Adrenal gland (tissue), 9 donors: ENCODE measurements at regions not wholly inside any gene's neighbourhood (a gene's known extent, or its start where the extent isn't known, plus 50 kb on each side); places are given as distances from the start of the nearest gene placed in this dataset.

Source experiments
- DNase-seq, 7 donors: peaks; one replicate each; pipeline ENCODE4 v3.0.0-alpha.2; 2019 to 2020
- H3K27ac ChIP-seq, 5 donors: fragments of 200-600 bp; sonication (generic) in 4 of 5; 1 replicate in 3 of 5; 2 replicates in 2 of 5; pipeline versions ENCODE4 v1.5.1 to v1.8.0; 2016 to 2020; ENCODE audit warnings: mild to moderate bottlenecking in 1 of 5
- H3K27me3 ChIP-seq: fragments of 200-600 bp; 2 replicates; pipeline ENCODE4 v1.8.0; 2021
- H3K36me3 ChIP-seq, 2 donors: fragments of 200-600 bp; replicated peaks in 1 of 2; 1 replicate in 1 of 2; 2 replicates in 1 of 2; pipeline versions ENCODE4 v1.5.1 to v1.8.0; 2018 to 2022
- H3K4me1 ChIP-seq, 2 donors: fragments of 200-600 bp; replicated peaks in 1 of 2; 1 replicate in 1 of 2; 2 replicates in 1 of 2; pipeline versions ENCODE4 v1.5.1 to v1.8.0; 2018 to 2021
- H3K4me3 ChIP-seq, 4 donors: fragments of 200-600 bp; sonication (generic) in 3 of 4; one replicate each; pipeline ENCODE4 v1.5.1; 2016 to 2018
- H3K9me3 ChIP-seq, 3 donors: fragments of 200-600 bp; sonication (generic) in 1 of 3; replicated peaks in 1 of 3; 1 replicate in 2 of 3; 2 replicates in 1 of 3; pipeline versions ENCODE4 v1.5.1 to v1.8.0; 2016 to 2021
- POLR2A ChIP-seq, 2 donors: fragments of 450-650 bp; IDR thresholded peaks; one replicate each; pipeline ENCODE4 v1.6.1; 2017; ENCODE audit warnings: antibody characterized with exemption in 2 of 2, mild to moderate bottlenecking in 2 of 2, moderate library complexity in 1 of 2
- WGBS, 4 donors: extraction: QIAGEN DNeasy Blood & Tissue Kit in 2 of 4; methylation state at CpG; one replicate each; pipeline versions ENCODE4 v1.1.5 to v1.1.7; 2013 to 2017; 5-methylcytosine and 5-hydroxymethylcytosine counted together
- intact Hi-C, 2 donors: fragments of 100-400 bp; cut with DNase I; formaldehyde crosslinking; loops; one replicate each; pipeline versions ENCODE4 v1.14.1 to v1.15.0; 2022 to 2023
- TF ChIP-seq, protein P1 (sequence below), 6 experiments: fragments of 450-650 bp in 4 of 6; fragments of 200-600 bp in 2 of 6; sonication (generic) in 1 of 6; IDR thresholded peaks; 1 replicate in 5 of 6; 2 replicates in 1 of 6; pipeline versions ENCODE4 v1.5.1 to v1.8.0; 2016 to 2021; ENCODE audit warnings: antibody characterized with exemption in 6 of 6, mild to moderate bottlenecking in 2 of 6, moderate library complexity in 1 of 6
- donor health status: healthy with polysubstance abuse.
- donor health status: Bipolar disorder and iron deficiency.
- donor health status: DM: yes; HTN: yes; CAD: no.
- donor health status: DM: no; HTN: no; CAD: no.
- donor health status: DM: no; HTN: no; CAD: no.

DNA sequence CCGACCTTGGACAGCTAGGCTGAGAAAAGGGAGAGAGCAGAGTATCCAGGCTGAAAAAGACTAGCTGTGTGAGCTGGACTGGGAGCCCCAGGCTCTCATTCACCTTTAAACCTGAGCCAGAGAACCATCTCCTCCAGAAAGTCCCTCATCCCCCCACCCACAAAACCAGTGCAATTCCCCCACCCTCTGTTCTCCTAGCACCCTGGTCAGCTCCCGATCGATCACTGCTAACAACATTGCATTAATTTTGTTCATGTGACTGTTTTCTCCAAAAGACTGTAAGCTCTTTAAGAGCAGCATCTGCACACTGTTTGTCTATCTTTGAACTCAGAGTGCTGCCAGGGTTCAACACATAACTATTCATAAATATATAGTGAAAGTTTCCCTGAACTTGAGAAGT lies 67.1 kb upstream of the NFASC start:
- no peak for TF ChIP-seq POLR2A (IDR thresholded peaks at IDR 0.05)
- TF ChIP-seq, protein P1, sequence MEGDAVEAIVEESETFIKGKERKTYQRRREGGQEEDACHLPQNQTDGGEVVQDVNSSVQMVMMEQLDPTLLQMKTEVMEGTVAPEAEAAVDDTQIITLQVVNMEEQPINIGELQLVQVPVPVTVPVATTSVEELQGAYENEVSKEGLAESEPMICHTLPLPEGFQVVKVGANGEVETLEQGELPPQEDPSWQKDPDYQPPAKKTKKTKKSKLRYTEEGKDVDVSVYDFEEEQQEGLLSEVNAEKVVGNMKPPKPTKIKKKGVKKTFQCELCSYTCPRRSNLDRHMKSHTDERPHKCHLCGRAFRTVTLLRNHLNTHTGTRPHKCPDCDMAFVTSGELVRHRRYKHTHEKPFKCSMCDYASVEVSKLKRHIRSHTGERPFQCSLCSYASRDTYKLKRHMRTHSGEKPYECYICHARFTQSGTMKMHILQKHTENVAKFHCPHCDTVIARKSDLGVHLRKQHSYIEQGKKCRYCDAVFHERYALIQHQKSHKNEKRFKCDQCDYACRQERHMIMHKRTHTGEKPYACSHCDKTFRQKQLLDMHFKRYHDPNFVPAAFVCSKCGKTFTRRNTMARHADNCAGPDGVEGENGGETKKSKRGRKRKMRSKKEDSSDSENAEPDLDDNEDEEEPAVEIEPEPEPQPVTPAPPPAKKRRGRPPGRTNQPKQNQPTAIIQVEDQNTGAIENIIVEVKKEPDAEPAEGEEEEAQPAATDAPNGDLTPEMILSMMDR (IDR thresholded peaks at IDR 0.05), result no peak
- no peak for DNase-seq
- no peaks in the 10 kb centered on the region for H3K27me3 ChIP-seq
- H3K4me1 ChIP-seq, result peaks cover 0 to 4% of the 10 kb centered on the region in 2 donors
- no peaks in the 10 kb centered on the region for H3K36me3 ChIP-seq
- H3K9me3 ChIP-seq, result no peaks in the 10 kb centered on the region
- no peak overlapping the region for H3K27ac ChIP-seq
- WGBS, 4 donors, result 61 to 83% (median 78%) methylated on average over 3 of the region's 3 CpGs
- intact Hi-C loops, result loop anchor here in 1 of 2 donors (10.0 kb wide), 1 partner anchor 239 kb away; no protein-coding TSS in a partner anchor
- no peak overlapping the region for H3K4me3 ChIP-seq

DNA sequence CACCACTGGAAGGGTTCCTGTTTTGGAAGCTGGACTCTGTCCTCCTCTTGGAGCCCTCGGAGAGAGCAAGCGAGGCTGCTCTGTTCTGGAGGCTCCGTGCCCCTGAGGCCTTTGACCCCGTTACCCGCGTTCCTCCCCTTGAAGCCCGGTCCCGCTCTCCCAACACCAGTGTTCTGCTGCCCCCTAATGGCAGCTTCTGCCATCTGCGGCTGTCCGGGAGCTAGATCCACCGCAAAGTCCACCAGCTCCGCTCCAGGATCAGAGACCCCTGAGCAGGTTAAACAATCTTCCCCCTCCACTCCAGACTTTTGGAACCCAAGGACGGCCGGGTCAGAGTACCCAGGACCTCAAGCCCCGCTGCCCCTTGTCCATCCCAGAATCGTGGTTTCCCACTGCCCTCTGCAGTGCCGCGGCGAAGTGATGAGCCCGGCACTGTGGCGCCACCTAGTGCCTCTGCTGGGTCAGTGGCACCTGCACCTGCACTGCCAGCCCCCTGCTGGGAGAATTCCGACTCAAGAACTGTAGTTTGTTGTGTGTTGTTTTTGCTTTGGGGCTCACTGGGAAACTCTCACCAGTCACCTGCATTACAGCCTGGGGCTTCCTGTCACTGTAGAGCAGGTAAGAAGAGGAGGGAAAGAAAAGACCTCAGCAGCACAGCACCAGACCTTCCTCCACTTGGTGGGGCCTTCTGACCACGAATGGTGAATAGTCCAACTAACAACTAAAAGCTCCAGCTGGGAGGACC lies 63.5 kb upstream of the NFASC start:
- intact Hi-C loops, result loop anchor here in 1 of 2 donors (10.0 kb wide), 1 partner anchor 242 kb away; no protein-coding TSS in a partner anchor
- Histone ChIP-seq H3K36me3 (no peaks in the 10 kb centered on the region), H3K9me3 (no peaks in the 10 kb centered on the region), H3K27ac (no peak overlapping the region), H3K4me1 (peaks cover 0 to 4% of the 10 kb centered on the region in 2 donors), H3K27me3 (no peaks in the 10 kb centered on the region), H3K4me3 (peak overlapping the region in 1 of 4 donors; percentile 54)
- DNase-seq, result peak; percentile 82 to 90 (median 83)
- 2 to 5% (median 3%) methylated on average over 13 to 23 of the region's 23 CpGs for whole genome bisulfite sequencing, 4 donors
- TF ChIP-seq POLR2A (IDR thresholded peaks at IDR 0.05), result no peak
- TF ChIP-seq, protein P1 (IDR thresholded peaks at IDR 0.05), result peak; percentile 91 to 99 (median 96)

DNA sequence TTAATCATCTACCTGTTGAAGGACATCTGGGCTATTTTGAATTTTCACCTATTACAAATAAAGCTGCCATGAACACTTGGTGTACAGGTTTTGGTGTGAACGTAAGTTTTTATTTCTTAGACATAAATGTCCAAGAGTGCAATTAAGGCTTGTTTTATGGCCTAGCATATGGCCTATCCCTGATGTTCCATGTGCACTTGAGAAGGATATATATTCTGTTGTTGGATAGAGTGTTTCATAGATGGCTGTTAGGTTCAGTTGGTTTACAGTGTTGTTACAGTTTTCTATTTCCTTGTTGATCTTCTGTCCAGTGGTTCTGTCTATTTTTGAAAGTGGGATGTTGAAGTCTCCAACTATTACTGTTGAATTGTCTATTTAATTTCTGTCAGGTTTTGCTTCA lies 61.2 kb upstream of the NFASC start:
- peaks cover 0 to 9% of the 10 kb centered on the region in 2 donors for H3K4me1 ChIP-seq
- TF ChIP-seq, protein P1 (IDR thresholded peaks at IDR 0.05), result no peak
- no peak for TF ChIP-seq POLR2A (IDR thresholded peaks at IDR 0.05)
- H3K36me3 ChIP-seq, result no peaks in the 10 kb centered on the region
- intact Hi-C loops, result loop anchor here in 1 of 2 donors (2.0 to 10.0 kb wide), 2 partner anchors 133 to 245 kb away; no protein-coding TSS in a partner anchor
- no peak overlapping the region for H3K27ac ChIP-seq
- no peaks in the 10 kb centered on the region for H3K27me3 ChIP-seq
- H3K9me3 ChIP-seq, result no peaks in the 10 kb centered on the region
- WGBS, 4 donors, result 87 to 95% (median 92%) methylated on average over 1 of the region's 1 CpG
- H3K4me3 ChIP-seq, result no peak overlapping the region
- no peak for DNase-seq

DNA sequence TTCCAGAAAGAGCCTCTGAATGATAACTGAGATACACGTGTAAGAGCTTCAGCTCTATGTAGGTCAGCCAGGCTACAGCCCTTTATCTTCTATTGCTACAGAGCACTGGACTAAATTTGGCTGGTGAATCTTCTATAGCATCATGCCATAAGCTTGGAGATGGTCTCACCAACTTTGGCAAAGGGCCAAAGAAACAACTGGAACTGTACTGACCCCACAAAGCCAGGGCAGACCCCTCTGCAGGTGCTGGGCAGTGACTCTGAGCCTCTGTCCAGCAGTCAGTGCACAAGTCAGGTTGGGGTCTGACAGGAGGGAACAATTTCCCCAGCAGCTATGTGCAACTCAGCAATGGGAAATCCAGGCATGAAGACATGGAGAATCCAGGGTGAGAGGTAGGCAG lies 57.8 kb upstream of the NFASC start:
- TF ChIP-seq POLR2A (IDR thresholded peaks at IDR 0.05), result no peak
- TF ChIP-seq, protein P1 (IDR thresholded peaks at IDR 0.05), result no peak
- WGBS, 4 donors, result 31 to 64% (median 44%) methylated on average over 1 of the region's 1 CpG
- intact Hi-C loops, result loop anchor here in 1 of 2 donors (5.0 kb wide), 1 partner anchor 124 kb away; no protein-coding TSS in a partner anchor

More for the DNA sequence above, 57.8 kb upstream of the NFASC start:
- no peaks in the 10 kb centered on the region for H3K36me3 ChIP-seq
- peak in 1 of 7 donors; percentile 16 for DNase-seq
- no peak overlapping the region for H3K27ac ChIP-seq
- no peaks in the 10 kb centered on the region for H3K27me3 ChIP-seq
- peaks cover 0 to 5% of the 10 kb centered on the region in 2 donors for H3K4me1 ChIP-seq
- H3K4me3 ChIP-seq, result no peak overlapping the region
- H3K9me3 ChIP-seq, result no peaks in the 10 kb centered on the region
